ENCODE measurements at regions not wholly inside any gene's neighbourhood (a gene's known extent, or its start where the extent isn't known, plus 50 kb on each side); places are given as distances from the start of the nearest gene placed in this dataset.

- FAIRE-seq (no peak), ATAC-seq (no peak), DNase-seq (ENCODE audit: low read depth in 1 of 2, low spot score in 1 of 2) (no peak)
- no peak overlapping the region for H3K27ac ChIP-seq
- TF ChIP-seq KDM1A (IDR thresholded peaks at IDR 0.05; ENCODE audit: low read depth) = no peak
- TF ChIP-seq, protein P1, sequence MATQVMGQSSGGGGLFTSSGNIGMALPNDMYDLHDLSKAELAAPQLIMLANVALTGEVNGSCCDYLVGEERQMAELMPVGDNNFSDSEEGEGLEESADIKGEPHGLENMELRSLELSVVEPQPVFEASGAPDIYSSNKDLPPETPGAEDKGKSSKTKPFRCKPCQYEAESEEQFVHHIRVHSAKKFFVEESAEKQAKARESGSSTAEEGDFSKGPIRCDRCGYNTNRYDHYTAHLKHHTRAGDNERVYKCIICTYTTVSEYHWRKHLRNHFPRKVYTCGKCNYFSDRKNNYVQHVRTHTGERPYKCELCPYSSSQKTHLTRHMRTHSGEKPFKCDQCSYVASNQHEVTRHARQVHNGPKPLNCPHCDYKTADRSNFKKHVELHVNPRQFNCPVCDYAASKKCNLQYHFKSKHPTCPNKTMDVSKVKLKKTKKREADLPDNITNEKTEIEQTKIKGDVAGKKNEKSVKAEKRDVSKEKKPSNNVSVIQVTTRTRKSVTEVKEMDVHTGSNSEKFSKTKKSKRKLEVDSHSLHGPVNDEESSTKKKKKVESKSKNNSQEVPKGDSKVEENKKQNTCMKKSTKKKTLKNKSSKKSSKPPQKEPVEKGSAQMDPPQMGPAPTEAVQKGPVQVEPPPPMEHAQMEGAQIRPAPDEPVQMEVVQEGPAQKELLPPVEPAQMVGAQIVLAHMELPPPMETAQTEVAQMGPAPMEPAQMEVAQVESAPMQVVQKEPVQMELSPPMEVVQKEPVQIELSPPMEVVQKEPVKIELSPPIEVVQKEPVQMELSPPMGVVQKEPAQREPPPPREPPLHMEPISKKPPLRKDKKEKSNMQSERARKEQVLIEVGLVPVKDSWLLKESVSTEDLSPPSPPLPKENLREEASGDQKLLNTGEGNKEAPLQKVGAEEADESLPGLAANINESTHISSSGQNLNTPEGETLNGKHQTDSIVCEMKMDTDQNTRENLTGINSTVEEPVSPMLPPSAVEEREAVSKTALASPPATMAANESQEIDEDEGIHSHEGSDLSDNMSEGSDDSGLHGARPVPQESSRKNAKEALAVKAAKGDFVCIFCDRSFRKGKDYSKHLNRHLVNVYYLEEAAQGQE (IDR thresholded peaks at IDR 0.05) = no peak
- H3K4me1 ChIP-seq = peaks cover 25% of the 10 kb centered on the region
- CTCF ChIA-PET = interaction anchor here (0.7 kb wide), 1 partner anchor 16 kb away, joined by 3 read pairs; no protein-coding TSS in a partner anchor
- no peak overlapping the region for H3K4me2 ChIP-seq
- H3K4me3 ChIP-seq = no peak overlapping the region
- POLR2A ChIA-PET = no interaction called here
- 95% methylated on average over 1 of the region's 1 CpG for WGBS (ENCODE audit: missing lambda C conversion rate)
- H3K9me3 ChIP-seq = peaks cover 6% of the 10 kb centered on the region; the same call in 1 of the 3 replicates
Observed at GRCh38 chr7:114822131-114822530, 99.8 kb upstream of the MDFIC start.

GRCh38 chr7:114822844-114823243, 99.0 kb upstream of the MDFIC start:
- Histone ChIP-seq H3K27ac (no peak overlapping the region), H3K4me1 (peaks cover 25% of the 10 kb centered on the region), H3K9me3 (peaks cover 12% of the 10 kb centered on the region; the same call in 1 of the 3 replicates), H3K4me3 (no peak overlapping the region), H3K4me2 (no peak overlapping the region)
- no peak for TF ChIP-seq FOSB (CRISPR knock-in tag; IDR thresholded peaks at IDR 0.05)
- peak in 1 of 2 experiments; percentile 38; a peak in 2 of 4 replicates for TF ChIP-seq CEBPB (IDR thresholded peaks at IDR 0.05)
- ChIA-PET CTCF (no interaction called here), POLR2A (no interaction called here)
- no peak for ATAC-seq
- no peak for DNase-seq (ENCODE audit: low read depth in 1 of 2, low spot score in 1 of 2)
- FAIRE-seq = no peak
- 34% methylated on average over 2 of the region's 2 CpGs for WGBS (ENCODE audit: missing lambda C conversion rate)

GRCh38 chr7:114823290-114823689, 98.6 kb upstream of the MDFIC start:
- Histone ChIP-seq H3K4me3 (no peak overlapping the region), H3K27ac (no peak overlapping the region), H3K4me1 (peaks cover 22% of the 10 kb centered on the region), H3K9me3 (peaks cover 14% of the 10 kb centered on the region; the same call in 1 of the 3 replicates), H3K4me2 (no peak overlapping the region)
- POLR2A ChIA-PET = no interaction called here
- DNase-seq (ENCODE audit: low read depth in 1 of 2, low spot score in 1 of 2) = no peak
- ATAC-seq = no peak
- WGBS (ENCODE audit: missing lambda C conversion rate) = 89% methylated on average over 1 of the region's 1 CpG
- no peak for FAIRE-seq
- TF ChIP-seq KDM5A (IDR thresholded peaks at IDR 0.05) (no peak), ZNF302 (CRISPR knock-in tag; IDR thresholded peaks at IDR 0.05) (no peak)
- CTCF ChIA-PET = no interaction called here

- ATAC-seq (no peak), FAIRE-seq (no peak), DNase-seq (ENCODE audit: low read depth in 1 of 2, low spot score in 1 of 2) (peak in 1 of 2 experiments; percentile 9)
- Histone ChIP-seq H3K9me3 (peaks cover 14% of the 10 kb centered on the region; the same call in 1 of the 3 replicates), H3K4me1 (peaks cover under 1% of the 10 kb centered on the region; the same call in 2 of the 3 replicates), H3K4me2 (no peak overlapping the region), H3K27ac (no peak overlapping the region), H3K4me3 (no peak overlapping the region)
- ChIA-PET POLR2A (no interaction called here), CTCF (no interaction called here)
- no peak for TF ChIP-seq RNF2 (IDR thresholded peaks at IDR 0.05; ENCODE audit: borderline replicate concordance, low read depth)
- TF ChIP-seq, protein P2, sequence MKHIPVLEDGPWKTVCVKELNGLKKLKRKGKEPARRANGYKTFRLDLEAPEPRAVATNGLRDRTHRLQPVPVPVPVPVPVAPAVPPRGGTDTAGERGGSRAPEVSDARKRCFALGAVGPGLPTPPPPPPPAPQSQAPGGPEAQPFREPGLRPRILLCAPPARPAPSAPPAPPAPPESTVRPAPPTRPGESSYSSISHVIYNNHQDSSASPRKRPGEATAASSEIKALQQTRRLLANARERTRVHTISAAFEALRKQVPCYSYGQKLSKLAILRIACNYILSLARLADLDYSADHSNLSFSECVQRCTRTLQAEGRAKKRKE (CRISPR knock-in tag; IDR thresholded peaks at IDR 0.05; ENCODE audit: low read depth) = no peak
- no peak for TF ChIP-seq MAZ (IDR thresholded peaks at IDR 0.05; ENCODE audit: borderline replicate concordance, low read depth, low read length)
- no peak for TF ChIP-seq ZFP36 (IDR thresholded peaks at IDR 0.05; ENCODE audit: borderline replicate concordance, partially characterized antibody)
- TF ChIP-seq, protein P3, sequence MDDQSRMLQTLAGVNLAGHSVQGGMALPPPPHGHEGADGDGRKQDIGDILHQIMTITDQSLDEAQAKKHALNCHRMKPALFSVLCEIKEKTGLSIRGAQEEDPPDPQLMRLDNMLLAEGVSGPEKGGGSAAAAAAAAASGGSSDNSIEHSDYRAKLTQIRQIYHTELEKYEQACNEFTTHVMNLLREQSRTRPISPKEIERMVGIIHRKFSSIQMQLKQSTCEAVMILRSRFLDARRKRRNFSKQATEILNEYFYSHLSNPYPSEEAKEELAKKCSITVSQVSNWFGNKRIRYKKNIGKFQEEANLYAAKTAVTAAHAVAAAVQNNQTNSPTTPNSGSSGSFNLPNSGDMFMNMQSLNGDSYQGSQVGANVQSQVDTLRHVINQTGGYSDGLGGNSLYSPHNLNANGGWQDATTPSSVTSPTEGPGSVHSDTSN (IDR thresholded peaks at IDR 0.05) = no peak
- TF ChIP-seq ZC3H11A (IDR thresholded peaks at IDR 0.05) = no peak
- no peak; the same call in 2 of the 3 replicates for TF ChIP-seq CTCF (IDR thresholded peaks at IDR 0.05)
- no peak for TF ChIP-seq JUNB (IDR thresholded peaks at IDR 0.05)
- 49% methylated on average over 3 of the region's 3 CpGs for WGBS (ENCODE audit: missing lambda C conversion rate)
Observed at GRCh38 chr7:114825423-114825951, 96.4 kb upstream of the MDFIC start.
